CD14-positive monocyte (primary cell): ENCODE measurements at regions not wholly inside any gene's neighbourhood (a gene's known extent, or its start where the extent isn't known, plus 50 kb on each side); places are given as distances from the start of the nearest gene placed in this dataset.

Experiments
- DNase-seq, 3 donors: peaks; one replicate each; pipeline ENCODE4 v3.0.0-alpha.2; 2011 to 2022
- H2AFZ ChIP-seq: 2 replicates; pipeline ENCODE4 v1.6.0; 2012; ENCODE audit warnings: mild to moderate bottlenecking, low read depth, low read length, inconsistent platforms; ENCODE audit not compliant: insufficient read depth, poor library complexity, severe bottlenecking
- H3K27ac ChIP-seq, 2 donors: 1 replicate in 1 of 2; 2 replicates in 1 of 2; pipeline ENCODE4 v1.5.1; 2012 to 2013; ENCODE audit warnings: low read length in 2 of 2, control low read depth in 1 of 2, inconsistent platforms in 1 of 2, low read depth in 1 of 2, mild to moderate bottlenecking in 1 of 2
- H3K27me3 ChIP-seq, 2 donors: one replicate each; pipeline versions ENCODE4 v1.6.0 to v1.6.1; 2011 to 2013; ENCODE audit warnings: low read length in 2 of 2; ENCODE audit not compliant: control insufficient read depth in 2 of 2, insufficient read depth in 2 of 2
- H3K36me3 ChIP-seq, 2 donors: replicated peaks in 1 of 2; 1 replicate in 1 of 2; 2 replicates in 1 of 2; pipeline versions ENCODE4 v1.5.1 to v1.6.1; 2012 to 2013; ENCODE audit warnings: low read length in 2 of 2, control low read depth in 1 of 2, inconsistent platforms in 1 of 2, mild to moderate bottlenecking in 1 of 2; ENCODE audit not compliant: insufficient read depth in 2 of 2, control insufficient read depth in 1 of 2
- H3K4me1 ChIP-seq, 2 donors: 1 replicate in 1 of 2; 2 replicates in 1 of 2; pipeline versions ENCODE4 v1.5.1 to v1.6.1; 2012 to 2013; ENCODE audit warnings: low read length in 2 of 2, control low read depth in 1 of 2, inconsistent platforms in 1 of 2, mild to moderate bottlenecking in 1 of 2, moderate library complexity in 1 of 2; ENCODE audit not compliant: insufficient read depth in 2 of 2, control insufficient read depth in 1 of 2
- H3K4me2 ChIP-seq: replicated peaks from 2 replicates; pipeline ENCODE3; 2012; ENCODE audit warnings: low read length, moderate library complexity, mild to moderate bottlenecking; ENCODE audit not compliant: poor library complexity, severe bottlenecking; ENCODE audit errors: extremely low read depth
- H3K4me3 ChIP-seq, 3 experiments: fragments of 200-600 bp in 1 of 3; sonication (generic) in 1 of 3; replicated peaks in 1 of 3; 1 replicate in 2 of 3; 2 replicates in 1 of 3; pipeline ENCODE4 v1.5.1; 2011 to 2013; ENCODE audit warnings: low read length in 3 of 3, mild to moderate bottlenecking in 3 of 3, control low read depth in 2 of 3, low read depth in 2 of 3, inconsistent platforms in 1 of 3, moderate library complexity in 1 of 3
- H3K79me2 ChIP-seq: 2 replicates; pipeline ENCODE4 v1.6.0; 2012; ENCODE audit warnings: mild to moderate bottlenecking, control low read depth, inconsistent platforms, low read length, moderate library complexity; ENCODE audit not compliant: insufficient read depth
- H3K9ac ChIP-seq: 2 replicates; pipeline ENCODE4 v1.6.0; 2017; ENCODE audit warnings: low read length, mild to moderate bottlenecking; ENCODE audit not compliant: insufficient read depth, poor library complexity, severe bottlenecking
- H3K9me3 ChIP-seq, 2 donors: replicated peaks in 1 of 2; 1 replicate in 1 of 2; 2 replicates in 1 of 2; pipeline versions ENCODE4 v1.5.1 to v1.6.1; 2012 to 2013; ENCODE audit warnings: low read length in 2 of 2, control low read depth in 1 of 2; ENCODE audit not compliant: control insufficient read depth in 1 of 2, insufficient read depth in 1 of 2
- H4K20me1 ChIP-seq: 2 replicates; pipeline ENCODE4 v1.6.0; 2012; ENCODE audit warnings: mild to moderate bottlenecking, low read length, control low read depth, moderate library complexity; ENCODE audit not compliant: insufficient read depth
- H3K27ac Mint-ChIP-seq, 7 donors: one replicate each; pipeline ENCODE4 v1.8.0; 2020; ENCODE audit warnings: mild to moderate bottlenecking in 7 of 7, mixed read lengths in 7 of 7, moderate library complexity in 6 of 7, inconsistent platforms in 2 of 7
- H3K27me3 Mint-ChIP-seq, 3 donors: one replicate each; pipeline ENCODE4 v1.8.0; 2021 to 2022; ENCODE audit warnings: low read depth in 3 of 3, mild to moderate bottlenecking in 3 of 3, mixed read lengths in 3 of 3, moderate library complexity in 3 of 3, inconsistent platforms in 1 of 3
- H3K36me3 Mint-ChIP-seq, 2 donors: one replicate each; pipeline ENCODE4 v1.8.0; 2020; ENCODE audit warnings: mixed read lengths in 2 of 2, inconsistent platforms in 1 of 2, mild to moderate bottlenecking in 1 of 2
- H3K4me1 Mint-ChIP-seq: one replicate; pipeline ENCODE4 v1.8.0; 2020; ENCODE audit warnings: mild to moderate bottlenecking, mixed read lengths
- H3K4me3 Mint-ChIP-seq, 2 donors: one replicate each; pipeline ENCODE4 v1.8.0; 2020; ENCODE audit warnings: mild to moderate bottlenecking in 2 of 2, mixed read lengths in 2 of 2, moderate library complexity in 1 of 2
- H3K9me3 Mint-ChIP-seq, 7 donors: one replicate each; pipeline ENCODE4 v1.8.0; 2020 to 2022; ENCODE audit warnings: mixed read lengths in 7 of 7, mild to moderate bottlenecking in 6 of 7, moderate library complexity in 6 of 7, inconsistent platforms in 2 of 7
- CTCF ChIP-seq: fragments of 200-600 bp; IDR thresholded peaks from one replicate; pipeline ENCODE4 v1.8.0; 2022; ENCODE audit warnings: antibody characterized with exemption, mild to moderate bottlenecking
- WGBS: methylation state at CpG from one replicate; pipeline ENCODE4 v1.1.5; 2013; ENCODE audit warnings: missing lambda C conversion rate; ENCODE audit not compliant: insufficient coverage; 5-methylcytosine and 5-hydroxymethylcytosine counted together
- intact Hi-C, 2 donors: fragments of 100-400 bp; cut with micrococcal nuclease; formaldehyde crosslinking; loops; one replicate each; pipeline versions ENCODE4 v1.15.0 to v1.15.1; 2023

GRCh38 chr11:71109186-71109585, 143.2 kb downstream of the SHANK2 start:
- Mint-ChIP-seq H3K4me3 (no peak overlapping the region), H3K4me1 (no peaks in the 10 kb centered on the region), H3K9me3 (no peaks in the 10 kb centered on the region), H3K36me3 (no peaks in the 10 kb centered on the region), H3K27me3 (peaks cover 6 to 17% (median 12%) of the 10 kb centered on the region in 3 donors), H3K27ac (no peak overlapping the region)
- H3K4me3 ChIP-seq, result no peak overlapping the region
- intact Hi-C loops, result no loop called here
- H3K36me3 ChIP-seq, result no peaks in the 10 kb centered on the region
- no peak for DNase-seq
- H3K9ac ChIP-seq, result no peak overlapping the region
- no peaks in the 10 kb centered on the region for H3K9me3 ChIP-seq
- no peaks in the 10 kb centered on the region for H3K79me2 ChIP-seq
- H3K27ac ChIP-seq, result no peak overlapping the region
- no peaks in the 10 kb centered on the region for H3K27me3 ChIP-seq
- H2AFZ ChIP-seq, result no peak overlapping the region
- no peak overlapping the region for H3K4me2 ChIP-seq
- TF ChIP-seq CTCF, result no peak
- no peaks in the 10 kb centered on the region for H4K20me1 ChIP-seq
- no peaks in the 10 kb centered on the region for H3K4me1 ChIP-seq
- 88% methylated on average over 6 of the region's 9 CpGs for WGBS

- no peak for DNase-seq
- Histone ChIP-seq H3K27me3 (no peaks in the 10 kb centered on the region), H3K4me3 (no peak overlapping the region), H3K27ac (no peak overlapping the region), H4K20me1 (no peaks in the 10 kb centered on the region), H2AFZ (no peak overlapping the region), H3K79me2 (no peaks in the 10 kb centered on the region), H3K4me1 (no peaks in the 10 kb centered on the region), H3K9ac (no peak overlapping the region), H3K4me2 (no peak overlapping the region), H3K36me3 (no peaks in the 10 kb centered on the region), H3K9me3 (no peaks in the 10 kb centered on the region)
- no peaks in the 10 kb centered on the region for H3K4me1 Mint-ChIP-seq
- H3K9me3 Mint-ChIP-seq, result no peaks in the 10 kb centered on the region
- H3K27ac Mint-ChIP-seq, result no peak overlapping the region
- H3K4me3 Mint-ChIP-seq, result no peak overlapping the region
- H3K27me3 Mint-ChIP-seq, result peaks cover 6 to 12% (median 11%) of the 10 kb centered on the region in 3 donors
- H3K36me3 Mint-ChIP-seq, result no peaks in the 10 kb centered on the region
- 91% methylated on average over 21 of the region's 21 CpGs for WGBS
- intact Hi-C loops, result no loop called here
- no peak for TF ChIP-seq CTCF
Observed at GRCh38 chr11:71108013-71108865, 144.1 kb downstream of the SHANK2 start.
